Adrenal gland (tissue), 9 donors: ENCODE measurements at regions not wholly inside any gene's neighbourhood (a gene's known extent, or its start where the extent isn't known, plus 50 kb on each side); places are given as distances from the start of the nearest gene placed in this dataset.
A peak's percentile ranks its signal among the peaks of the same experiment; 100 is the strongest.

Experiments
- DNase-seq, 7 donors: peaks; one replicate each; pipeline ENCODE4 v3.0.0-alpha.2; 2019 to 2020
- H3K27ac ChIP-seq, 5 donors: fragments of 200-600 bp; sonication (generic) in 4 of 5; 1 replicate in 3 of 5; 2 replicates in 2 of 5; pipeline versions ENCODE4 v1.5.1 to v1.8.0; 2016 to 2020; ENCODE audit warnings: mild to moderate bottlenecking in 1 of 5
- H3K27me3 ChIP-seq: fragments of 200-600 bp; 2 replicates; pipeline ENCODE4 v1.8.0; 2021
- H3K36me3 ChIP-seq, 2 donors: fragments of 200-600 bp; replicated peaks in 1 of 2; 1 replicate in 1 of 2; 2 replicates in 1 of 2; pipeline versions ENCODE4 v1.5.1 to v1.8.0; 2018 to 2022
- H3K4me1 ChIP-seq, 2 donors: fragments of 200-600 bp; replicated peaks in 1 of 2; 1 replicate in 1 of 2; 2 replicates in 1 of 2; pipeline versions ENCODE4 v1.5.1 to v1.8.0; 2018 to 2021
- H3K4me3 ChIP-seq, 4 donors: fragments of 200-600 bp; sonication (generic) in 3 of 4; one replicate each; pipeline ENCODE4 v1.5.1; 2016 to 2018
- H3K9me3 ChIP-seq, 3 donors: fragments of 200-600 bp; sonication (generic) in 1 of 3; replicated peaks in 1 of 3; 1 replicate in 2 of 3; 2 replicates in 1 of 3; pipeline versions ENCODE4 v1.5.1 to v1.8.0; 2016 to 2021
- CTCF ChIP-seq, 6 experiments: fragments of 450-650 bp in 4 of 6; fragments of 200-600 bp in 2 of 6; sonication (generic) in 1 of 6; IDR thresholded peaks; 1 replicate in 5 of 6; 2 replicates in 1 of 6; pipeline versions ENCODE4 v1.5.1 to v1.8.0; 2016 to 2021; ENCODE audit warnings: antibody characterized with exemption in 6 of 6, mild to moderate bottlenecking in 2 of 6, moderate library complexity in 1 of 6
- POLR2A ChIP-seq, 2 donors: fragments of 450-650 bp; IDR thresholded peaks; one replicate each; pipeline ENCODE4 v1.6.1; 2017; ENCODE audit warnings: antibody characterized with exemption in 2 of 2, mild to moderate bottlenecking in 2 of 2, moderate library complexity in 1 of 2
- WGBS, 4 donors: extraction: QIAGEN DNeasy Blood & Tissue Kit in 2 of 4; methylation state at CpG; one replicate each; pipeline versions ENCODE4 v1.1.5 to v1.1.7; 2013 to 2017; 5-methylcytosine and 5-hydroxymethylcytosine counted together
- intact Hi-C, 2 donors: fragments of 100-400 bp; cut with DNase I; formaldehyde crosslinking; loops; one replicate each; pipeline versions ENCODE4 v1.14.1 to v1.15.0; 2022 to 2023
- donor health status: healthy with polysubstance abuse.
- donor health status: Bipolar disorder and iron deficiency.
- donor health status: DM: yes; HTN: yes; CAD: no.
- donor health status: DM: no; HTN: no; CAD: no.
- donor health status: DM: no; HTN: no; CAD: no.

- Histone ChIP-seq H3K4me1 (no peaks in the 10 kb centered on the region), H3K9me3 (no peaks in the 10 kb centered on the region), H3K27ac (no peak overlapping the region), H3K4me3 (no peak overlapping the region), H3K27me3 (peaks cover 20% of the 10 kb centered on the region), H3K36me3 (no peaks in the 10 kb centered on the region)
- no peak for TF ChIP-seq POLR2A (IDR thresholded peaks at IDR 0.05)
- TF ChIP-seq CTCF (IDR thresholded peaks at IDR 0.05): no peak
- intact Hi-C loops: loop anchor here in 1 of 2 donors (5.0 kb wide), 1 partner anchor 402 kb away; the partner anchor contains the start of gene EFNB1
- no peak for DNase-seq
These were observed 64.2 kb upstream of the PJA1 start for GRCh38 chrX:69229436-69229835.

DNA sequence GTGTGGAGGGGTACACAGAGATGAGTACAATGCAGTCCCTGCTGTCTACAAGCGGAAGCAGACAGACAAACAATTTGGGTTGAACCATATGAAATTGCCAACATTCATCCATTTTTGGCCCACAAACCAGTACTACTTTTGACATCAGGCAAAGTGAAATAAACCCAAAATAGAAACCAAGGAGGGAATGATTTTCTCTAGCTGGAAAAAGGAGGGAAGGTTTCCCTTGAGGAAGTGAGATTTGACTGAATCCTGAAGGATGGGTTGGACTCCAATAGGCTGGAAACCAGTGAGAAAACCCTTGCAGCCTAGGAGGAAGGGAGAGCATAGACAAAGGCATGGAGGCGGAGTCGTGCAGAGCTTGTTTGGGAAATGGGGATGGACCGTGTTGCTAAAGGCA, 63.5 kb upstream of the PJA1 start:
- WGBS, 4 donors: 78 to 91% (median 80%) methylated on average over 4 of the region's 4 CpGs
- no peak overlapping the region for H3K27ac ChIP-seq
- intact Hi-C loops: loop anchor here in 1 of 2 donors (5.0 kb wide), 1 partner anchor 401 kb away; the partner anchor contains the start of gene EFNB1
- H3K9me3 ChIP-seq: no peaks in the 10 kb centered on the region
- no peak overlapping the region for H3K4me3 ChIP-seq
- H3K4me1 ChIP-seq: no peaks in the 10 kb centered on the region
- H3K36me3 ChIP-seq: no peaks in the 10 kb centered on the region
- no peak for DNase-seq
- H3K27me3 ChIP-seq: peaks cover 20% of the 10 kb centered on the region
- TF ChIP-seq POLR2A (IDR thresholded peaks at IDR 0.05) (no peak), CTCF (IDR thresholded peaks at IDR 0.05) (no peak)

GRCh38 chrX:69226459-69227158, 61.4 kb upstream of the PJA1 start:
- WGBS, 4 donors: 56 to 89% (median 76%) methylated on average over 5 to 9 of the region's 9 CpGs
- intact Hi-C loops: loop anchor here in 1 of 2 donors (5.0 kb wide), 1 partner anchor 399 kb away; the partner anchor contains the start of gene EFNB1
- H3K4me3 ChIP-seq: no peak overlapping the region
- TF ChIP-seq POLR2A (IDR thresholded peaks at IDR 0.05) (no peak), CTCF (IDR thresholded peaks at IDR 0.05) (no peak)
- no peak for DNase-seq
- no peaks in the 10 kb centered on the region for H3K36me3 ChIP-seq
- peaks cover 17% of the 10 kb centered on the region for H3K27me3 ChIP-seq
- no peaks in the 10 kb centered on the region for H3K4me1 ChIP-seq
- no peak overlapping the region for H3K27ac ChIP-seq
- H3K9me3 ChIP-seq: no peaks in the 10 kb centered on the region

- Histone ChIP-seq H3K9me3 (no peaks in the 10 kb centered on the region), H3K27ac (no peak overlapping the region), H3K27me3 (peaks cover 22% of the 10 kb centered on the region), H3K36me3 (no peaks in the 10 kb centered on the region), H3K4me1 (no peaks in the 10 kb centered on the region), H3K4me3 (no peak overlapping the region)
- WGBS, 4 donors: 0 to 26% (median 17%) methylated on average over 1 to 12 of the region's 12 CpGs
- peak; percentile 48 to 76 (median 68) for DNase-seq
- no peak for TF ChIP-seq POLR2A (IDR thresholded peaks at IDR 0.05)
- TF ChIP-seq CTCF (IDR thresholded peaks at IDR 0.05): peak; percentile 61 to 87 (median 72)
- intact Hi-C loops: loop anchor here (2.0 to 5.0 kb wide), 2 partner anchors 130 to 396 kb away; no protein-coding TSS in a partner anchor
These were observed 57.1 kb upstream of the PJA1 start for GRCh38 chrX:69222103-69223090.
